H9 (cell line): ENCODE measurements at regions not wholly inside any gene's neighbourhood (a gene's known extent, or its start where the extent isn't known, plus 50 kb on each side); places are given as distances from the start of the nearest gene placed in this dataset.

Experiments used
- DNase-seq: peaks from one replicate; pipeline ENCODE4 v3.0.0-alpha.2; 2017
- H2AFZ ChIP-seq: one replicate; pipeline ENCODE4 v1.6.1; 2013; ENCODE audit warnings: mild to moderate bottlenecking, low read length, control low read depth, moderate library complexity
- H2AK5ac ChIP-seq: 2 replicates; pipeline ENCODE4 v1.6.1; 2013; ENCODE audit warnings: low read length, control low read depth, mixed read lengths; ENCODE audit not compliant: insufficient read length
- H2BK120ac ChIP-seq: one replicate; pipeline ENCODE4 v1.6.1; 2013; ENCODE audit warnings: low read depth, mild to moderate bottlenecking, low read length, control low read depth, inconsistent platforms; ENCODE audit not compliant: poor library complexity, severe bottlenecking
- H2BK12ac ChIP-seq: 2 replicates; pipeline ENCODE4 v1.6.1; 2013; ENCODE audit warnings: low read length, control low read depth, mixed read lengths, low read depth; ENCODE audit not compliant: insufficient read length
- H2BK15ac ChIP-seq: 2 replicates; pipeline ENCODE4 v1.6.1; 2013; ENCODE audit warnings: low read depth, low read length, control low read depth
- H2BK20ac ChIP-seq: one replicate; pipeline ENCODE4 v1.6.1; 2013; ENCODE audit warnings: low read depth, mild to moderate bottlenecking, low read length, control low read depth, inconsistent platforms; ENCODE audit not compliant: poor library complexity, severe bottlenecking
- H2BK5ac ChIP-seq: 2 replicates; pipeline ENCODE4 v1.6.1; 2013; ENCODE audit warnings: low read length, control low read depth, mixed read lengths; ENCODE audit not compliant: insufficient read length
- H3K14ac ChIP-seq: 2 replicates; pipeline ENCODE4 v1.6.1; 2013; ENCODE audit warnings: low read length, control low read depth; ENCODE audit not compliant: insufficient read depth
- H3K18ac ChIP-seq: 2 replicates; pipeline ENCODE4 v1.6.1; 2013; ENCODE audit warnings: low read depth, mild to moderate bottlenecking, mixed read lengths, low read length, control low read depth; ENCODE audit not compliant: insufficient read length
- H3K23ac ChIP-seq: 2 replicates; pipeline ENCODE4 v1.6.1; 2013; ENCODE audit warnings: low read length, control low read depth, mixed read lengths, low read depth; ENCODE audit not compliant: insufficient read length
- H3K23me2 ChIP-seq: 2 replicates; pipeline ENCODE4 v1.6.1; 2013; ENCODE audit warnings: low read depth, mild to moderate bottlenecking, mixed read lengths, low read length, control low read depth; ENCODE audit not compliant: insufficient read length, poor library complexity, severe bottlenecking
- H3K27ac ChIP-seq: 2 replicates; pipeline ENCODE4 v1.5.1; 2013; ENCODE audit warnings: low read length, control low read depth, mixed read lengths, low read depth; ENCODE audit not compliant: insufficient read length
- H3K27me3 ChIP-seq: 2 replicates; pipeline ENCODE4 v1.6.1; 2013; ENCODE audit warnings: low read length, control low read depth, inconsistent platforms; ENCODE audit not compliant: insufficient read depth
- H3K4ac ChIP-seq: 2 replicates; pipeline ENCODE4 v1.6.1; 2013; ENCODE audit warnings: low read depth, mild to moderate bottlenecking, control low read depth, inconsistent platforms, low read length, moderate library complexity
- H3K4me1 ChIP-seq: 2 replicates; pipeline ENCODE4 v1.6.1; 2013; ENCODE audit warnings: low read length, control low read depth, inconsistent platforms; ENCODE audit not compliant: insufficient read depth
- H3K4me2 ChIP-seq: 2 replicates; pipeline ENCODE4 v1.6.1; 2013; ENCODE audit warnings: low read length, control low read depth, mixed read lengths; ENCODE audit not compliant: insufficient read length, insufficient read depth
- H3K56ac ChIP-seq: 2 replicates; pipeline ENCODE4 v1.6.1; 2013; ENCODE audit warnings: low read depth, mild to moderate bottlenecking, mixed read lengths, low read length, control low read depth; ENCODE audit not compliant: insufficient read length
- H3K79me1 ChIP-seq: 2 replicates; pipeline ENCODE4 v1.6.1; 2013; ENCODE audit warnings: low read depth, mild to moderate bottlenecking, moderate library complexity, low read length, control low read depth, inconsistent platforms; ENCODE audit not compliant: insufficient read depth, poor library complexity, severe bottlenecking
- H3K79me2 ChIP-seq: 2 replicates; pipeline ENCODE4 v1.6.1; 2013; ENCODE audit warnings: low read length, control low read depth, inconsistent platforms; ENCODE audit not compliant: insufficient read depth
- H3K9ac ChIP-seq: 2 replicates; pipeline ENCODE4 v1.6.1; 2013; ENCODE audit warnings: low read length, control low read depth, mixed read lengths; ENCODE audit not compliant: insufficient read length; ENCODE audit errors: extremely low read depth
- H3K9me3 ChIP-seq: one replicate; pipeline ENCODE4 v1.6.1; 2013; ENCODE audit warnings: low read depth, low read length, inconsistent platforms; ENCODE audit not compliant: control insufficient read depth
- H3T11ph ChIP-seq: one replicate; pipeline ENCODE4 v1.6.1; 2013; ENCODE audit warnings: mild to moderate bottlenecking, low read length, control low read depth, inconsistent platforms
- H4K20me1 ChIP-seq: one replicate; pipeline ENCODE4 v1.6.1; 2013; ENCODE audit not compliant: control insufficient read depth, insufficient read length, insufficient read depth
- H4K5ac ChIP-seq: 2 replicates; pipeline ENCODE4 v1.6.1; 2013; ENCODE audit warnings: low read depth, mild to moderate bottlenecking, mixed read lengths, low read length, control low read depth; ENCODE audit not compliant: insufficient read length
- H4K8ac ChIP-seq: replicated peaks from 2 replicates; pipeline ENCODE4 v1.6.1; 2013; ENCODE audit warnings: low read length, control low read depth, mixed read lengths, low read depth; ENCODE audit not compliant: insufficient read length
- H4K91ac ChIP-seq: 2 replicates; pipeline ENCODE4 v1.6.1; 2013; ENCODE audit warnings: low read depth, mild to moderate bottlenecking, moderate library complexity, mixed read lengths, low read length, control low read depth; ENCODE audit not compliant: insufficient read length
- H3K27ac Mint-ChIP-seq, 3 experiments: 2 replicates in 2 of 3; 3 replicates in 1 of 3; pipeline ENCODE4 v1.8.0; 2020 to 2021; ENCODE audit warnings: mixed read lengths in 3 of 3, mild to moderate bottlenecking in 1 of 3, moderate library complexity in 1 of 3
- H3K27me3 Mint-ChIP-seq: 2 replicates; pipeline ENCODE4 v1.8.0; 2021; ENCODE audit warnings: low read depth, mild to moderate bottlenecking, moderate library complexity, mixed read lengths
- H3K36me3 Mint-ChIP-seq, 3 experiments: 2 replicates in 2 of 3; 3 replicates in 1 of 3; pipeline ENCODE4 v1.8.0; 2020 to 2021; ENCODE audit warnings: low read depth in 3 of 3, mixed read lengths in 3 of 3; ENCODE audit not compliant: insufficient read depth in 1 of 3
- H3K4me1 Mint-ChIP-seq, 2 experiments: 2 replicates each; pipeline ENCODE4 v1.8.0; 2020; ENCODE audit warnings: mixed read lengths in 2 of 2
- H3K4me3 Mint-ChIP-seq, 2 experiments: 2 replicates in 1 of 2; 3 replicates in 1 of 2; pipeline ENCODE4 v1.8.0; 2020 to 2021; ENCODE audit warnings: mild to moderate bottlenecking in 2 of 2, mixed read lengths in 2 of 2, moderate library complexity in 1 of 2
- H3K9me3 Mint-ChIP-seq, 2 experiments: 2 replicates in 1 of 2; 3 replicates in 1 of 2; pipeline ENCODE4 v1.8.0; 2020; ENCODE audit warnings: mild to moderate bottlenecking in 2 of 2, mixed read lengths in 2 of 2, moderate library complexity in 1 of 2
- CTCF ChIP-seq: fragments of 200-600 bp; sonication (generic); conservative IDR thresholded peaks from 3 replicates; pipeline ENCODE4 v1.8.0; 2021; ENCODE audit warnings: antibody characterized with exemption, mild to moderate bottlenecking

DNA sequence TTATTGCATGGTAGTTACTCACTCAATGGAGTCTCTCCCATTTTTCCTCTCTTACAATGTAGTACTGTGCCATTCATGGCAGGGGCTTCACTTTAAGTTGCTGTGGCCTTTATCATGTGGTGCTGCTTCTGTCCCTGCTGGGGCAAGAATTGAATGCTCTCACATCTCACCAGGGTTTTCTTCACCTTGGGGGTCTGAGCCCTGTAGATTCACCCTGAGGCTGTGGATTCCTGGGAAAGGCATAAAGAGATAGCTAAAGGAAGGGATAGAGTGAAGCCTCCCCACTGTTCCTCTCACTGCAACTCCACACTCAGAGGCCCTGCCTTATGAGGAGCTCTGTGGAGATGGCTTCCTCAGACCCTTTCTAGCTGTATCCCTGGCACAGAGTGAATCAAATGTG, 178.5 kb upstream of the GOT2 start:
- Mint-ChIP-seq H3K27me3 (no peaks in the 10 kb centered on the region), H3K4me1 (peaks cover 0 to 8% of the 10 kb centered on the region in 2 experiments; a peak in 3 of 4 replicates), H3K36me3 (peaks cover 4 to 9% (median 6%) of the 10 kb centered on the region in 3 experiments; a peak in 4 of 7 replicates), H3K9me3 (peaks cover 9 to 24% of the 10 kb centered on the region in 2 experiments), H3K27ac (no peak overlapping the region), H3K4me3 (no peak overlapping the region)
- no peaks in the 10 kb centered on the region for H3K9me3 ChIP-seq
- no peaks in the 10 kb centered on the region for H3K79me2 ChIP-seq
- no peak overlapping the region for H4K8ac ChIP-seq
- no peak overlapping the region for H3K56ac ChIP-seq
- no peak overlapping the region for H2AK5ac ChIP-seq
- no peaks in the 10 kb centered on the region for H3K27me3 ChIP-seq
- H2BK20ac ChIP-seq = no peak overlapping the region
- H3K4me2 ChIP-seq = no peak overlapping the region
- H4K91ac ChIP-seq = no peak overlapping the region
- H2BK5ac ChIP-seq = no peak overlapping the region
- H3T11ph ChIP-seq = no peak overlapping the region
- no peak overlapping the region for H4K5ac ChIP-seq
- H3K18ac ChIP-seq = no peak overlapping the region
- H3K4me1 ChIP-seq = no peaks in the 10 kb centered on the region
- H4K20me1 ChIP-seq = no peaks in the 10 kb centered on the region
- TF ChIP-seq CTCF = no peak
- no peak overlapping the region for H3K23ac ChIP-seq
- no peaks in the 10 kb centered on the region for H3K23me2 ChIP-seq
- DNase-seq = no peak
- no peak overlapping the region for H3K27ac ChIP-seq
- H2AFZ ChIP-seq = no peak overlapping the region
- no peaks in the 10 kb centered on the region for H3K79me1 ChIP-seq
- no peak overlapping the region for H2BK15ac ChIP-seq
- no peak overlapping the region for H3K14ac ChIP-seq
- no peak overlapping the region for H2BK12ac ChIP-seq
- no peak overlapping the region for H2BK120ac ChIP-seq
- H3K4ac ChIP-seq = no peak overlapping the region
- no peak overlapping the region for H3K9ac ChIP-seq
